ENCODE measurements at regions not wholly inside any gene's neighbourhood (a gene's known extent, or its start where the extent isn't known, plus 50 kb on each side); places are given as distances from the start of the nearest gene placed in this dataset.

DNA sequence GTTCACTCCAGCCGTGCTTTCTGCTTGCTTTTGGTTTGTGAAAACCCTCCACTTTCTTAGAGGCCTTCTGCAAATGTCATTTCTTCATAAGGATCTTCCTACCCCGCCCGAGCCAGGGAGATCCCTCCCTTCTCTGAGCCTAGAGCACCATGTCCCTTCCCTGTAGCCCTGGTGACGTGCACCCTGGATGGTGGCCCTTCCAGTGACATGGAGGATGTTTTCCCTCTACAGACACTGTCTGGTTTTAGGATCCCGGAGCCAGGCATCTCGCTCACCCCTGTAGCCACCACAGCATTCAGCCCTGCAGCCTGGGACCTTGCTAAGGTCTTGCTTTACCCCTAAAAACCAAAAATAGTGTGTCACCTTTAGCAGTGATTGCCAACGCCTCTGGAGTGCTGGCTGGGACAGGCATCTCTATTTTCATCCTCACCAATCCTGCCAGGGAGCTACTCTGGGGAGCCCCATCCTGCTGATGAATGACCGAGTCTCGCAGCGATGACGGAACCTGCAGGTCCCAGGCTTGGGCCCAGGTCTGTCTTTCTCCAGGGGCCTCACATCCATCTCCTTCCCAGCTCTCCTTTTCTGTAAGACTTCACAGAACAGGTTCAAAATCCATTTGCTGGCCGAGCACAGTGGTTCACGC, 394.1 kb upstream of the TNRC6C start:
- TF ChIP-seq POLR2A (IDR thresholded peaks at IDR 0.05) = no peak
- no peak for TF ChIP-seq CTCF (IDR thresholded peaks at IDR 0.05)
- TF ChIP-seq EP300 (IDR thresholded peaks at IDR 0.05) = no peak

Measured in stomach (tissue), 4 donors.